H54 (cell line): ENCODE measurements at regions not wholly inside any gene's neighbourhood (a gene's known extent, or its start where the extent isn't known, plus 50 kb on each side); places are given as distances from the start of the nearest gene placed in this dataset.

Experiments
- DNase-seq: peaks from one replicate; pipeline ENCODE4 v3.0.0; 2011; ENCODE audit warnings: low spot score, mixed read lengths; ENCODE audit not compliant: insufficient read length
- FAIRE-seq: peaks from 3 replicates; lab custom pipeline; 2011; peaks lifted over from hg19 to GRCh38; lab: Jason Lieb, UNC
- POLR2A ChIP-seq: IDR thresholded peaks from 2 replicates; pipeline ENCODE4 v1.6.1; 2011; ENCODE audit warnings: low read depth, mild to moderate bottlenecking, low read length

- FAIRE-seq: no peak
- no peak for TF ChIP-seq POLR2A
- no peak for DNase-seq
Measured at GRCh38 chr3:18946524-18946923, 201.8 kb upstream of the KCNH8 start.

GRCh38 chr3:18937574-18937973 lies 210.7 kb upstream of the KCNH8 start:
- no peak for FAIRE-seq
- DNase-seq: no peak
- no peak for TF ChIP-seq POLR2A

GRCh38 chr3:18919158-18919557 lies 229.2 kb upstream of the KCNH8 start:
- FAIRE-seq (no peak), DNase-seq (no peak)
- TF ChIP-seq POLR2A: no peak

- DNase-seq (no peak), FAIRE-seq (no peak)
- no peak for TF ChIP-seq POLR2A
Measured at GRCh38 chr3:18917923-18918322, 230.4 kb upstream of the KCNH8 start.

GRCh38 chr3:18902081-18902793 lies 246.1 kb upstream of the KCNH8 start:
- FAIRE-seq (no peak), DNase-seq (no peak)
- no peak for TF ChIP-seq POLR2A

GRCh38 chr3:18901571-18901970 lies 246.7 kb upstream of the KCNH8 start:
- FAIRE-seq (no peak), DNase-seq (no peak)
- no peak for TF ChIP-seq POLR2A

GRCh38 chr3:18900994-18901393 lies 247.3 kb upstream of the KCNH8 start:
- no peak for DNase-seq
- FAIRE-seq: no peak
- no peak for TF ChIP-seq POLR2A

- no peak for TF ChIP-seq POLR2A
- FAIRE-seq (no peak), DNase-seq (no peak)
Measured at GRCh38 chr3:18898911-18899310, 249.4 kb upstream of the KCNH8 start.

GRCh38 chr3:18892756-18893155 lies 255.6 kb upstream of the KCNH8 start:
- no peak for TF ChIP-seq POLR2A
- FAIRE-seq: no peak

GRCh38 chr3:18892047-18892446 lies 256.3 kb upstream of the KCNH8 start:
- FAIRE-seq (no peak), DNase-seq (no peak)
- no peak for TF ChIP-seq POLR2A

More at GRCh38 chr3:18892756-18893155, 255.6 kb upstream of the KCNH8 start:
- DNase-seq: no peak

- DNase-seq (no peak), FAIRE-seq (no peak)
- no peak for TF ChIP-seq POLR2A
Measured at GRCh38 chr3:18891641-18892040, 256.7 kb upstream of the KCNH8 start.

GRCh38 chr3:18890449-18890848 lies 257.9 kb upstream of the KCNH8 start:
- no peak for DNase-seq
- TF ChIP-seq POLR2A: no peak
- FAIRE-seq: no peak

- DNase-seq: no peak
- FAIRE-seq: no peak
- no peak for TF ChIP-seq POLR2A
Measured at GRCh38 chr3:18888819-18889218, 259.5 kb upstream of the KCNH8 start.

- TF ChIP-seq POLR2A: no peak
- FAIRE-seq (no peak), DNase-seq (no peak)
Measured at GRCh38 chr3:18888370-18888769, 259.9 kb upstream of the KCNH8 start.

- TF ChIP-seq POLR2A: no peak
- DNase-seq (no peak), FAIRE-seq (no peak)
Measured at GRCh38 chr3:18886331-18886730, 262.0 kb upstream of the KCNH8 start.
